ENCODE measurements at regions not wholly inside any gene's neighbourhood (a gene's known extent, or its start where the extent isn't known, plus 50 kb on each side); places are given as distances from the start of the nearest gene placed in this dataset.

- no peak for DNase-seq
- intact Hi-C loops (cut with DNase I) = no loop called here
- H3K27me3 ChIP-seq (ENCODE audit: low read depth) = no peaks in the 10 kb centered on the region
- no peak for TF ChIP-seq CTCF (IDR thresholded peaks at IDR 0.05)
- H3K27ac ChIP-seq = no peak overlapping the region
- H3K9me3 ChIP-seq = no peaks in the 10 kb centered on the region
- ATAC-seq = no peak
- no peaks in the 10 kb centered on the region for H3K36me3 ChIP-seq
- no peaks in the 10 kb centered on the region for H3K4me1 ChIP-seq
- H3K4me3 ChIP-seq = no peak overlapping the region
These were observed 698.6 kb downstream of the CCSER2 start for GRCh38 chr10:85026878-85027467.

DNA sequence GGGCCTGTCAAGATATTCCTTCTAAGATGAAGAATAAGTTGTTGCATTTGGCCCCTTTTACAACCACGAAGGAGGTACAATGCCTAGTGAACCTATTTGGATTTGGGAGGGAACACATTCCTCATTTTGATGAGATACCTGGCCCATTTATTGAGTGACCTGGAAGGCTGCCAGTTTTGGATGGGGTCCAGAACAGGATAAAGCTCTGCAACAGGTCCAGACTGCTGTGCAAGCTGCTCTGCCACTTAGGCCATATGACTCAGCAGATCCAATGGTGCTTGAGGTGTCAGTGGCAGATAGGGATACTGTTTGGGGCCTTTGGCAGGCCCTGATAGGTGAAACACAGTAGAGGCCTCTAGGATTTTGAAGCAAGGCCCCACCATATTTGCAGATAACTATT lies 704.6 kb downstream of the CCSER2 start:
- intact Hi-C loops (cut with DNase I) = no loop called here
- Histone ChIP-seq H3K27me3 (ENCODE audit: low read depth) (no peaks in the 10 kb centered on the region), H3K27ac (no peak overlapping the region), H3K9me3 (no peaks in the 10 kb centered on the region), H3K4me3 (no peak overlapping the region), H3K4me1 (no peaks in the 10 kb centered on the region), H3K36me3 (no peaks in the 10 kb centered on the region)
- no peak for ATAC-seq
- no peak for TF ChIP-seq CTCF (IDR thresholded peaks at IDR 0.05)
- no peak for DNase-seq

DNA sequence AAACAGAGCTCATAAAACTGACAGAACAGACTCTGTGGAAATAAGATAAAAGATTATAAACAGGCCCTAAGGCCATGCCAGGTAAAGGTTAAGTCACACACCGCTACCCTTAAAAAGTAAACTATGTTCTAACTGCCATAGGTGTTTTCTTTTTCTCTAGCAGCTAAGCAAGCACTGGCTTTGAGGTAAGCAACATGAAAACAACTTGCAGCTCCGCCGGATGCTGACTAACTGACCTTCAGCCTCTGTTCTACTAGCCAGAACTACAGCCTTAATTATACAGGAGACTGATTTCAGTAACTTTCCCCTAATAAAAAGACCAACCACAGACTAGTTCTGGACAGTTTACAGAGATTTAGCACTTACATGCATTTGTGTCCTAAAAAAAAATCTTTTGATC lies 708.3 kb downstream of the CCSER2 start:
- TF ChIP-seq CTCF (IDR thresholded peaks at IDR 0.05) = no peak
- H3K27me3 ChIP-seq (ENCODE audit: low read depth) = no peaks in the 10 kb centered on the region
- intact Hi-C loops (cut with DNase I) = no loop called here
- no peak for ATAC-seq
- no peak for DNase-seq
- no peaks in the 10 kb centered on the region for H3K4me1 ChIP-seq
- peaks cover 5% of the 10 kb centered on the region for H3K9me3 ChIP-seq
- H3K4me3 ChIP-seq = no peak overlapping the region
- no peak overlapping the region for H3K27ac ChIP-seq
- no peaks in the 10 kb centered on the region for H3K36me3 ChIP-seq

DNA sequence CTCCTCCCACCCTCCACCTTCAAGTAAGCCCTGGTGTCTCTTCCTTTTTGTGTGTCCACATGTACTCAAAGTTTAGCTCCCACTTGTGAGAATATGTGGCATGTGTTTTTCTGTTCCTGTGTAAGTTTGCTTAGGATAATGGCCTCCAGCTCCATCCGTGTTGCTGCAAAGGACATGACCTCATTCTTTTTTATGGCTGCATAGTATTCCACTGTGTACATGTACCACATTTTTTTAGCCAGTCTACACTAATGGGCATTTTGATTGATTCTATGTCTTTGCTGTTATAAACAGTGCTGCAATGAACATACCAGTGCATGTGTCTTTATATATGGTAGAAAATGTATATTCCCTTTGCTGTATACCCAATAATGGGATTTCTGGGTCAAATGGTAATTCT lies 710.9 kb downstream of the CCSER2 start:
- TF ChIP-seq CTCF (IDR thresholded peaks at IDR 0.05) = no peak
- DNase-seq = no peak
- ATAC-seq = no peak
- Histone ChIP-seq H3K27ac (no peak overlapping the region), H3K4me3 (no peak overlapping the region), H3K4me1 (no peaks in the 10 kb centered on the region), H3K36me3 (no peaks in the 10 kb centered on the region), H3K27me3 (ENCODE audit: low read depth) (no peaks in the 10 kb centered on the region), H3K9me3 (peaks cover 5% of the 10 kb centered on the region)
- intact Hi-C loops (cut with DNase I) = no loop called here

- no peak for TF ChIP-seq CTCF (IDR thresholded peaks at IDR 0.05)
- Histone ChIP-seq H3K36me3 (no peaks in the 10 kb centered on the region), H3K4me1 (no peaks in the 10 kb centered on the region), H3K27ac (no peak overlapping the region), H3K27me3 (ENCODE audit: low read depth) (no peaks in the 10 kb centered on the region), H3K9me3 (peaks cover 5% of the 10 kb centered on the region), H3K4me3 (no peak overlapping the region)
- DNase-seq (no peak), ATAC-seq (no peak)
- intact Hi-C loops (cut with DNase I) = no loop called here
These were observed 714.8 kb downstream of the CCSER2 start for GRCh38 chr10:85043207-85043606.

DNA sequence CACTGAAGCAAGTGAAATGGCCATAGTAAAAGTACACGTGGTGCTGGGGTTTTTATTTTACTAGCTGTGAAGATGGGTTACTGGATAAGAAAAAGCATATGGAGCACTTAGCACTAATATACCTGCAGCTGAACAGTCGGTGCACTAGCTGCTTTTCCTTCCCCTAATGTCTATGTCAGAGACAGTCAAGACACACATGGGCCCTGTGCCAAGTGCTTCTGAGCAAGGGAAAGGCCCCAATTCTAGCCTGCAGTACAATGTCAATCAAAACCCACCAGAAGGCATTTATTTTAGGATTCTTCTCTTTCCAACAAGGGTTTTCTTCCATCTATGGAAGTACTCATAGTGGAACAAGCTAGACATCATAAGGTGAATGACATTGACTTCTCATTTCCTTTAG lies 716.7 kb downstream of the CCSER2 start:
- intact Hi-C loops (cut with DNase I) = no loop called here
- Histone ChIP-seq H3K4me3 (no peak overlapping the region), H3K4me1 (no peaks in the 10 kb centered on the region), H3K9me3 (no peaks in the 10 kb centered on the region), H3K36me3 (no peaks in the 10 kb centered on the region), H3K27ac (no peak overlapping the region), H3K27me3 (ENCODE audit: low read depth) (no peaks in the 10 kb centered on the region)
- no peak for TF ChIP-seq CTCF (IDR thresholded peaks at IDR 0.05)
- ATAC-seq (no peak), DNase-seq (no peak)

All from lower lobe of right lung (tissue), 2 donors.